GM21447 (cell line): ENCODE measurements at regions not wholly inside any gene's neighbourhood (a gene's known extent, or its start where the extent isn't known, plus 50 kb on each side); places are given as distances from the start of the nearest gene placed in this dataset.

Source experiments
- ATAC-seq: cut with Tn5 transposase; IDR thresholded peaks from one replicate; pipeline ENCODE4 v1.9.1; 2021; ENCODE audit not compliant: unreplicated experiment

DNA sequence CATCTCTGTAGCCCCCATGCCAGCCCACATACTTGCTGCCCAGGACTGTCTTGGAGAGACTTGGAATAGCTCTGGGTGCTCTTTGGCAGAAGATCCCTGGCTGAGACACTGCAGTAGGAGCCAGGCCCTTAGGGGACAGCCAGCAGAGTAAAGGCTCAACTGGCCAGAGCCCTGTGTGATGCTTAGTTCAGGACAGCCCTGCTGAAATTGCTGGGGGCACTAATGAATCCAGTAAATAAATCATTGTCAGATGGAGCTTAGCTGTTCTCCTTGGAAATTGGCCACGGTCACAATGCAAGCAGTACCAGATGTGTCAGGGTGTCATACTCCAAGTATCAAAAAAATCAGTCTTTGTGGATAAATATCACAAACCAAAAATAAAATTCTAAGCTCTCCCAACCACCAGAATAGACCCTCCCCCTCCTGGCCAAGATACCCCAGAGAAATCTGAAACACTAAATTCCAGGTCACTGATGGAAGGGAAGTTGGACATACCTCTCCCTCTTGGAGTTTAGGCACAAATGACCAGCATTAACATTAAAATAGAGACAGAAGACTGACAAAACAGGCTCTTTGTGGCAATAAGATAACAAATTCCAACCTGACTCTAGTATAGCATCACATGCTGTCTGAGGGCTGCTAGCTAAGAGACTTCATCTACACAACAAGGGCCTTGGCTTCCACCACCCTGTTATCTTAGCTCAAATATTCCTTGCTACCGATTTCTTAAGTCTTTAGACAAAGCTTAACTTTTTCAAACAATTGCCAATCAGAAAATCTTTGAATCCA lies 83.2 kb upstream of the DNAH14 start:
- ATAC-seq, result no peak

- ATAC-seq, result no peak
These were observed 79.0 kb upstream of the DNAH14 start for GRCh38 chr1:224850446-224850845.

DNA sequence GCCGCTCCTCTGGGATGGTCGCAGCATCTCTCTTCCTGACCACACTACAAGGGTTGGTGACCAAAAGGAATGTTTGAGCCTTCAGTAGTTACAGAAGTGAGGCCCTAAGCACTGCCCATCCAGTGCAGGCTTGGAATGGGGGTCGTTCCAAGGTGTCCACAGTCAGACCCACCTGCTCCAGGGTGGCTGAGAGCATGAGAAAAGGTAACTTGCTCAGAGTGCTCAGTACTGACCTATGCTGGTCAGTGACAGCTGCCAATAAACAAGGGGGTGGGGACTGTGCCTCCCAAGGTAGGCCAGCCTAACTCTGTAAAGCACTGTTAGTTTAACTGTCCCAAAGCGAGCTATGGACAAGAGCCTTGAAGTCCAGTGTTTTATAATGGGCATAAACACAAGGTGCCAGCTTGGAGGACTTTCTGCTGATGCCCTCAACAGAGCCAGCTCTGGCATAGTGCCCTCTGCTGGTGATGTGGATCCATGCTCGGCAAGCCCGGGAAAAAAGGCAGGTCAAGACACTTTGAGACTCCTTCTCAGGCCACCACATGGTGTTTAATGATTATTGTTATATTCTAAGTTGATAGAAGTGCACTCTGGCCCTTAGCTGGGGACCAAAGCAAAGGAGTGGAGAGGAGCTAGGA lies 78.1 kb upstream of the DNAH14 start:
- peak; percentile 79 for ATAC-seq

DNA sequence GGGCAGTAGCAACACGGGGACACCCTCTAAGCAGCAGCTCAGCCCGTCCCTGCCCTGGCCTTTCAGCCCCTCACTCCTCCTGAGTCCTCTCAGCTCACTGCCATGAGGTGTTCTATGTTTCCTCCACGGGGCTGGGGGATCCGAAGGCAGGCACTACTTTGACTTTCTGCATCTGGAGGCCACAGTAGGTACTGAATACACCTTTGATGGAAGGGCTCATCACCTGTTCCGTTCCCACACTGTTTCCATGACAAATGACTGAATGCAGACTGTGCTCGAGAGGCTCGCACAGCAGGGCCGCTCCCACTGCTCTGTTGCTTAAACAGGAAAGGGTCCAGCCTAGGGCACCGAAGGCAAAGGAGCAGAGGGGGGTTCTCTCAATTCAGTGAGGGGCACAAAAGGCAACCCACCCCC lies 77.6 kb upstream of the DNAH14 start:
- ATAC-seq, result peak; percentile 21

- no peak for ATAC-seq
These were observed 76.4 kb upstream of the DNAH14 start for GRCh38 chr1:224852901-224853568.

DNA sequence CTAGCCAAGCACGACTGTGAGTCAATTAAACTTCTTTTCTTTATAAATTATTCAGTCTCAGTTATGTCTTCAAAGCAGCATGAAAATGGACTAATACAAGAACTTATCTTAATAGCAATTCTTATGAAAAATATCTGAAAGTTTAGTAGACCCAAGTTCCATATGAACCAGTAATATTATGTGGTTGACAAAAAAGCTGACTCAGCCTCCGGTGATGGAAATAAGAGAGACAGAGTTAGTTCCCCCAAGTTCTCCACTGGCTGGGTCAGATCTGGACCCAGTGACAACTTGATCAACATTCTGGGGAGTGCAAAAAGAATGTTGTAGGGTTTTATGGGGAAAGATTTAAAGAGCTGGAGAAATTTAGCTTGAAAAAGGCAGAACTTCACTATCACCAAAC lies 72.5 kb upstream of the DNAH14 start:
- no peak for ATAC-seq

- no peak for ATAC-seq
These were observed 69.8 kb upstream of the DNAH14 start for GRCh38 chr1:224859651-224860050.

- no peak for ATAC-seq
These were observed 68.8 kb upstream of the DNAH14 start for GRCh38 chr1:224860488-224861338.

DNA sequence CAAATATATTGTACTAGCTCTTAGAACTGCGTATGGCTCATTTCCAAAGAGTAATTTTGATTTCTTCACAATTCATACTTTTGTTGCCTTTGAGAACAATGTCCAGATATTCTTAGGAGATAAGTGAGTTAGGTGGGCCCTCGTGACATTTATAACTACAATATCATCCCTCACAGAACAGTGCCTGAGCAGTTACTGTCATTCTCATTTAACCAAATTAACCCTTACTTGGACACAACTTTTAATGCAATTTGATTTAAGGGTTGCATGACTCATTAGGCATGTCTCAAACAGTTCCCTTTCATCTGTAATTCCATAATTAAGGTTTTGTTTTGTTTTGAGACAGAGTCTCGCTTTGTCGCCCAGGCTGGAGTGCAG lies 68.1 kb upstream of the DNAH14 start:
- ATAC-seq, result no peak

- ATAC-seq, result no peak
These were observed 66.0 kb upstream of the DNAH14 start for GRCh38 chr1:224863486-224863885.

DNA sequence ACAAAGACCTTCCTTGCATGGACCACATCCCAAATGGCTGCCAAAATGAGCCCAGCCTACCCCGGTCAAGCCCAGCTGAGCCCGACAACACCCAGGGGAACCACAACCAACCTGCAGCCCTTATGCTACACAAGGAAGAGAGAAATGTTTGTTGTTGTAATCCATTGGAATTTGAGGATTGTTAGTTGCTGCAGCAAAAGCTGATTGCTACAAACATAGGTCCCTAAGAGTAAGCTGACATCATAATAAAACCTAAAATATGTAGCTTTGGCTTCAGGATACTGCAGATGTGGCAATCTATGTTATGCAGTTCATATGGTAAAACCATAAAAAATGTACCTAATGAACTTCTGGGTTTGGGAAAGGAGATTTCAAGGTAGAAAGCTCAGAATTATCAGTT lies 65.5 kb upstream of the DNAH14 start:
- no peak for ATAC-seq

DNA sequence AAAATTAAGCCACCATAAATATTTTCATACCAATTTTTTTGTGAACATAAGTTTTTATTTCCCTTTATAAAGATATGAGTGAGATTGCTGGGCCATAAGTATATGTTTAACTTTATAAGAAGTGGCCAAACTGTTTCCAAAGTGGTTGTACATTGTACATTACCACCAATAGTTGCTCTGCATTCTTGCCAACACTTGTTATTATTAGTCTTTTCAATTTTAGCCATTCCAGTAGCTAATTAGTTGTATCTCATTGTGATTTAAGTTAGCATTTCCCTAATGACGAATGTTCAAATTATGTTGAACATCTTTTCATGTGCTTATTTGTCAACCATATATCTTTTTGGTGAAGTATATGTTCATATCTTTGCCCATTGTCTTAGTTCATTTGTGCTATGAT lies 64.0 kb upstream of the DNAH14 start:
- ATAC-seq, result no peak

DNA sequence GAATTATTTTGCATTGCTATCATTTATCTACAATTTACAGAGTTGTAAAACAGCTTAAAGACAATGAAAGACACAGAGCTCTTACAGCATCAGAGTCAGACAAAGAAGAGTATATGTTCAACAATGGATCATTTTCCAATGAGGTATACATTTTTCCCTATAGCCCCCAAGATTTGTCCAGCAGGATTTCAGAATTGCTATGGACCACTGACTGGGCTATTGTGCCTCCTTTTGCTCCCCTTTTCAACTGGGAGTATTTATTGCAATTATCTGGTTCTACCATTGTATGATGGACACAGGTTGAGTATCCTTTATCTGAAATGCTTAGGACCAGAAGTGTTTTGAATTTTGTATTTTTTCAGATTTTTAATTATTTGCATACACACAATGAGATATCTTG lies 62.5 kb upstream of the DNAH14 start:
- ATAC-seq, result no peak

DNA sequence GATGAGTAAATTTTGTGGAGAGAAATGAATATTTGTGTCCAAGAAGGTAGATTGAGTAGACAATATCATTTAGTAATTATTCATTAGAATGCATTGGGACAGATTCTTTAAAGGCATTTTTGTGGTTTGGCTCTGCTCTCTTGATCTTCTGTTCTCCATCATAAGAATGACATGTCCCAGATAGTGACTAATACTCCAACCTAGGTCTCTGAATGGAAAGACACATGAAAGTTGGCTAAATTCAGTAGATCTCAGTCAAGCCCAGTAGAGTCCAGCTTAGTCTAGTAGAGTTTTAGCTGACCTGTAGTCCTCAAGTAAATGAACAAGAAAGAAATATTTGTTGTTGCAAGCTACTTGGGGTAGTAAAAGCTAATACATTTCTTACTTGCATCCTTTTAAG lies 61.8 kb upstream of the DNAH14 start:
- ATAC-seq, result no peak

DNA sequence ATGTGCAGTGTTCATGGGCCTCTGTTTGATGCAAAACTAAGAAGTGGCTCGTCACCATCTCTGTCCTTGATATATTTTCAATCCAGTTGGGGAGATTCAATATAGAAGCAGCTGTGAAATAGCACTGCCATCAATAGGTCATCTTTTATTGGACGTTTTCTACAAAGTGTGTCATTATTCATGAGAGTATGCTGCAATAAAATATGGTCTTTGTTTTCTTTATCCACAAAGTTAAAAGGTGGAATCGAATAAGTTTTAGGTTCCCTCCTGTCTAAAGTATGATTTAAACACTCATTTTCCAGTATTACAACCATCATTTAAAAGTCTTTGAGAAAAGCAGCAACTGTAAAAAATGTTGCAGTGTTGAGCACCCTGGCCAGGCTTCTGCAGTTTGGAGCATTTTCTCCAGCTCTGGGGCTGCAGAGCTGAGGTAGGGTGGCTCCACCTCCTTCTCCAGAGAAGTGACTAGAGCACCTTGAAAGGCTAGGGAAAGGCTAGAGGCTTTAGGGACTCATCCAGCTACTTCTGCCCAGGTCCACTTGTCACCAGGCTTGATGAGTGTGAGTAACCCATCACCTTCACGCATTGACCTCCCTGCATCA lies 56.5 kb upstream of the DNAH14 start:
- no peak for ATAC-seq

DNA sequence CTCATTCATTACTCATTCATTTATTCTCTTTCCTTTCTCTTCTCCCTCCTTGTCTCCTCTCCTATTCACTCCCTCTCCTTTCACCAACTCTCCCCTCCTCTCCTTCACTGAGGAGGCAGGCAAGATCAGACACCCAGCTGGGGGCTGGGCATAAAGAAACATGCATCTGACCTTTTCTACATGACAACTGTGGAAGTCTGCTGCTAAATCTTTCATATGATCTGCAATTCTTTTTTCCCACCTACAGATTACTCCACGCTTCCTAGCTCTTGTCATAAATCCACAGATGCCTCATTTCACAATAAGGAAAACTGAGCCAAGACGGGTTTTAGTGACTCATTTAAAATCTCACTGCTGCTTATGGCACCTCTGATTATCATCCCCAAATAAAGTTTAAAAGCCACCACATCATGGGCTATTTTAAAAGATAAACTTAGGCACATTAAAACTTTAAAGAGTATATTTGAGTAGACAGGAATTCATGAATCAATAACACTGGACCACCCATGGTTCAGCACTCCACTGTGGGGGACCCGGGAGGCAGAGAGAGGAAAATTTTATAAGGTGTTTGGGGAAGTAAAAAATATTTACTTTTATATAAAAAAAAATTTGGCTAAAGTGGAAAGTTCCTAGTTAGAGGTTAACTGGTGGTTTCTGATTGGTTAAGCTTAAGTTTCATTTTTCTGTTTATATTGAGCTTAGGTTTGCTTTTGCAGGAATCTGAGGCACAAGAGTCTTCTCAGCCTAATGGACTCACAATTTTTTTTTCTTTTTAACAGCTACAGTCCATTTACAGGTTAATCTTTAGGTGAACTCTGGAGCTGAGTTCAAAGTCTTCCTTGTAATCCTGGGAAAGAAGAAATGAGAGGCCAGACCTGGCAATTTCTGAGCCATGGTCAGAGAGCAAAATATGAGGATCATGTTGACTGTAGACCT lies 55.8 kb upstream of the DNAH14 start:
- ATAC-seq, result no peak

GRCh38 chr1:224874775-224875174 lies 54.7 kb upstream of the DNAH14 start:
- no peak for ATAC-seq

DNA sequence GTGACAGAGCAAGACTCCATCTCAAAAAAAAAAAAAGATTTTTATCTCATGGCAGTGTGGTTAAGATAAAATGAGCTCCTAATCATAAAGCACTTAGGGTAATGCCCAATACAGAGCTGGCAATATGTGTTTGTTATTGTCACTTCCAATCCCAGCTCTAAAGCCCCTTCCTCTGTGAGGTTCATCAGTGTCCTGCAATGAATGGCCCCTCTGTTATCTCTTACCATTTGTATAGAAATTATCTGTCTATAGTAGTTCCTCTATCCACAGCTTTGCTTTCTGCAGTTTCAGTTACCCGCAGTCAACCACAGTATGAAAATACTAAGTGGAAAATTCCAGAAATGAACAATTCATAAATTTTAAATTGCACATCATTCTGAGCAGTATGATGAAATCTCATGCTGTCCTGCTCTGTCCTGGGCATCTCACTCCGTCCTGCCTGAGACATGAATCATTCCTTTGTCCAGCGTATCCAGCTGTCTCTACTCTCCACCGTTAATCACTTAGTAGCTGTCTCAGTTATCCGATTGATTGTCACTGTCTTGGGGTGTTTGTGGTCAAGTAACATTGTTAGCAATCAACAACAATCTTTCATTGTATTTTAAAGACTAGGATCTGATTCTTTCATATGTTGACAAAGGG lies 50.2 kb upstream of the DNAH14 start:
- no peak for ATAC-seq
